HEK293T (cell line): ENCODE measurements at regions not wholly inside any gene's neighbourhood (a gene's known extent, or its start where the extent isn't known, plus 50 kb on each side); places are given as distances from the start of the nearest gene placed in this dataset.

Experiments used
- BHLHE40 ChIP-seq: fragments of 450-650 bp; IDR thresholded peaks from 2 replicates; pipeline ENCODE4 v1.6.1; 2016; ENCODE audit warnings: mild to moderate bottlenecking, moderate library complexity, borderline replicate concordance
- ELF4 ChIP-seq: fragments of 450-650 bp; IDR thresholded peaks from 2 replicates; pipeline ENCODE4 v1.6.1; 2017; ENCODE audit warnings: antibody characterized with exemption
- FOXA1 ChIP-seq: fragments of 450-650 bp; IDR thresholded peaks from 2 replicates; pipeline ENCODE4 v1.6.1; 2016; ENCODE audit warnings: mild to moderate bottlenecking
- FOXK2 ChIP-seq: fragments of 450-650 bp; IDR thresholded peaks from 2 replicates; pipeline ENCODE4 v1.6.1; 2016; ENCODE audit warnings: mild to moderate bottlenecking
- FOXM1 ChIP-seq: fragments of 450-650 bp; IDR thresholded peaks from 2 replicates; pipeline ENCODE4 v1.6.1; 2017; ENCODE audit warnings: mild to moderate bottlenecking, borderline replicate concordance
- HDGF ChIP-seq: fragments of 450-650 bp; IDR thresholded peaks from 2 replicates; pipeline ENCODE4 v1.6.1; 2017; ENCODE audit warnings: antibody characterized with exemption, borderline replicate concordance
- L3MBTL2 ChIP-seq: fragments of 450-650 bp; conservative IDR thresholded peaks from 2 replicates; pipeline ENCODE4 v1.6.1; 2016; ENCODE audit warnings: mild to moderate bottlenecking
- LEF1 ChIP-seq: fragments of 450-650 bp; IDR thresholded peaks from 2 replicates; pipeline ENCODE4 v1.6.1; 2017; ENCODE audit warnings: mild to moderate bottlenecking, borderline replicate concordance
- NFRKB ChIP-seq: fragments of 450-650 bp; IDR thresholded peaks from 2 replicates; pipeline ENCODE4 v1.6.1; 2016; ENCODE audit warnings: mild to moderate bottlenecking, moderate library complexity
- PKNOX1 ChIP-seq: fragments of 450-650 bp; IDR thresholded peaks from 2 replicates; pipeline ENCODE4 v1.6.1; 2016
- SP1 ChIP-seq: fragments of 450-650 bp; IDR thresholded peaks from 2 replicates; pipeline ENCODE4 v1.6.1; 2017
- SUZ12 ChIP-seq: fragments of 450-650 bp; IDR thresholded peaks from 2 replicates; pipeline ENCODE4 v1.6.1; 2016; ENCODE audit warnings: mild to moderate bottlenecking
- TARDBP ChIP-seq: fragments of 450-650 bp; IDR thresholded peaks from 2 replicates; pipeline ENCODE4 v1.6.1; 2016
- ZNF384 ChIP-seq: fragments of 450-650 bp; IDR thresholded peaks from 2 replicates; pipeline ENCODE4 v1.6.1; 2016

DNA sequence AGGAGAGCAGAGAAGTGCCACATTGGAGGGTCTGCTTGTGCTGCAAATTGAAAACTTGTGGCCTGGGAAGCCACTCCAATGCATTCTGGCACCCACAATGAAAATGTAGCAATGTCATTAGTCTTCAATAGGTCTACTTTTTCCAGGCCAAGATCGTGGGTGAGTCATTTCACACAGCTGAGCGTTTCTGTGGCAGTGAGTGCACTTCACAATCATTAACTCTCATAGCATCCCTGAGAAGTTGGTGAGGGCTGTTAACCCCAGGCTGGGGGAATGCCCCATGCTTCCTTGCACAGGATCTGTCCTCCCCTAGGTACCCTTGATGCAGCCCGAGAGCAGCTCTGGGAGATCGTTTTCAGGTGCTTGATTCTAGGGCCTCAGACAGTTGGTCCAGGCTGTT lies 196.8 kb upstream of the ATP6AP2 start:
- TF ChIP-seq BHLHE40 (no peak), HDGF (no peak), FOXK2 (no peak), ELF4 (no peak), SUZ12 (no peak), SP1 (no peak), ZNF384 (no peak), FOXA1 (no peak), FOXM1 (no peak), TARDBP (no peak), L3MBTL2 (no peak), NFRKB (no peak), PKNOX1 (no peak), LEF1 (no peak)
